ENCODE measurements at regions not wholly inside any gene's neighbourhood (a gene's known extent, or its start where the extent isn't known, plus 50 kb on each side); places are given as distances from the start of the nearest gene placed in this dataset.

- TF ChIP-seq POLR2A (IDR thresholded peaks at IDR 0.05; ENCODE audit: low read depth, low read length) (no peak), POU2F2 (IDR thresholded peaks at IDR 0.05; ENCODE audit: low read depth, low read length) (no peak), TAF1 (IDR thresholded peaks at IDR 0.05; ENCODE audit: low read depth, low read length) (no peak), POLR2AphosphoS5 (IDR thresholded peaks at IDR 0.05; ENCODE audit: low read depth, low read length) (no peak), PAX5 (IDR thresholded peaks at IDR 0.05; ENCODE audit: insufficient read depth, low read length, severe bottlenecking) (no peak), SPI1 (IDR thresholded peaks at IDR 0.05; ENCODE audit: low read depth, low read length) (no peak)
These were observed 315.4 kb downstream of the OXSM start for GRCh38 chr3:26105261-26105660.

All from GM12891 (cell line).